AG20443 (cell line): ENCODE measurements at regions not wholly inside any gene's neighbourhood (a gene's known extent, or its start where the extent isn't known, plus 50 kb on each side); places are given as distances from the start of the nearest gene placed in this dataset.
A peak's percentile ranks its signal among the peaks of the same experiment; 100 is the strongest.
"Not testable (repeated sequence)": the region's sequence is repeated elsewhere in the genome, so short reads cannot be mapped to it uniquely, and the experiment has no call there.

Experiments
- DNase-seq: peaks from one replicate; pipeline ENCODE4 v3.0.0; 2012; ENCODE audit warnings: low spot score, mixed read lengths

- no peak for DNase-seq
Measured at GRCh38 chr16:88300463-88300835, 82.3 kb upstream of the ZNF469 start.

- DNase-seq = no peak
Measured at GRCh38 chr16:88301431-88301830, 81.3 kb upstream of the ZNF469 start.

- DNase-seq = no peak
Measured at GRCh38 chr16:88301886-88302285, 80.9 kb upstream of the ZNF469 start.

GRCh38 chr16:88302666-88303065, 80.1 kb upstream of the ZNF469 start:
- no peak for DNase-seq

- DNase-seq = no peak
Measured at GRCh38 chr16:88303405-88303804, 79.4 kb upstream of the ZNF469 start.

GRCh38 chr16:88303890-88304819, 78.6 kb upstream of the ZNF469 start:
- DNase-seq = peak; percentile 93

- DNase-seq = no peak
Measured at GRCh38 chr16:88305176-88305575, 77.6 kb upstream of the ZNF469 start.

- DNase-seq = no peak
Measured at GRCh38 chr16:88306411-88306810, 76.3 kb upstream of the ZNF469 start.

GRCh38 chr16:88306860-88307545, 75.8 kb upstream of the ZNF469 start:
- peak; percentile 87 for DNase-seq

- DNase-seq = no peak
Measured at GRCh38 chr16:88308441-88309173, 74.2 kb upstream of the ZNF469 start.

- DNase-seq = no peak
Measured at GRCh38 chr16:88309174-88309907, 73.4 kb upstream of the ZNF469 start.

- no peak for DNase-seq
Measured at GRCh38 chr16:88309908-88310265, 72.9 kb upstream of the ZNF469 start.

- no peak for DNase-seq
Measured at GRCh38 chr16:88310796-88311605, 71.8 kb upstream of the ZNF469 start.

GRCh38 chr16:88311860-88312259, 70.9 kb upstream of the ZNF469 start:
- DNase-seq = not testable (repeated sequence)

- no peak for DNase-seq
Measured at GRCh38 chr16:88312732-88313131, 70.0 kb upstream of the ZNF469 start.

GRCh38 chr16:88314991-88315542, 67.7 kb upstream of the ZNF469 start:
- no peak for DNase-seq

GRCh38 chr16:88315543-88316105, 67.1 kb upstream of the ZNF469 start:
- peak; percentile 72 for DNase-seq

GRCh38 chr16:88316151-88316550, 66.6 kb upstream of the ZNF469 start:
- no peak for DNase-seq

- no peak for DNase-seq
Measured at GRCh38 chr16:88316941-88317612, 65.7 kb upstream of the ZNF469 start.

- peak; percentile 86 for DNase-seq
Measured at GRCh38 chr16:88317613-88317965, 65.2 kb upstream of the ZNF469 start.
